ENCODE measurements at regions not wholly inside any gene's neighbourhood (a gene's known extent, or its start where the extent isn't known, plus 50 kb on each side); places are given as distances from the start of the nearest gene placed in this dataset.

DNA sequence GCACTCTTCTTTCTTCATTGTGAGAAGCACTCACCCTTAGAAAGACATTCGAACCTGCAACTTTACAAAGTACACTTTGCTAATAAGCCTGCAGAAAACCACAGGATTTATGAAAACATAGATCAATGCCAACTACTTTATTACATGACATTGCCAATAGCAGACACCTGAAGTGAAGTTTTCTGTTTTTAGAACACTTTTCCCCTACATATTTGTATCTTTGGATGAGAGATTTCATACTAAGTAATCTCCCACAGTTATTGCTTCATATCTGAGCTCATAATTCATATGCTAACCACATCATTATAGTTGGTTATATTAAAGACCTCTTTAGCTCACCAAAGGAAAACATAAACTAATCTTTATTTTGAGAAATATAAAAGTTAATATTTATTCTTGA lies 276.5 kb upstream of the CTSO start:
- no peak for TF ChIP-seq EP300 (IDR thresholded peaks at IDR 0.05; ENCODE audit: borderline replicate concordance)

DNA sequence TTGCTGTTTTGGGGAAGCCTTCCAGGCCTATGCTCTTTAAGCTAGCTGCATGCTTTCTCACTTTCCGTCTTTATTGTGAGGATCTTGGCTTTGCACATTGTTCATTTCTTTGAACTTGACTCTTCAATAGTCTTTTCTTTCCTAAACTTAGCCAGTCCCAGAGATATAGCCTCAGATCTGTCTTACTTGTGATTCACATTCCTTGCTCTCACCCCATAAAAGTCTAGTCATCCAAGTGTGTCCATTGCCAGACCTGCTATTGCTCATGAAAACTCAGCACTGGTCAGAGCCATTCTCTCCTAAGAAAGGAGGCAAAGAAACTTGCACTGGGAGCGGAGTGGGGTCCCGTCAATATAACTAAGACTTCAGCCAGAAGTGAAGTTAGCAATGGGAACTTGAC lies 275.0 kb upstream of the CTSO start:
- no peak for TF ChIP-seq REST (IDR thresholded peaks at IDR 0.05; ENCODE audit: low read depth)
- TF ChIP-seq MAX (IDR thresholded peaks at IDR 0.05): no peak
- TF ChIP-seq CREB1 (IDR thresholded peaks at IDR 0.05; ENCODE audit: low read depth): no peak
- no peak for TF ChIP-seq CEBPB (IDR thresholded peaks at IDR 0.05)
- TF ChIP-seq TCF12 (IDR thresholded peaks at IDR 0.05; ENCODE audit: low read depth): no peak
- TF ChIP-seq TAF1 (IDR thresholded peaks at IDR 0.05; ENCODE audit: low read depth): no peak
- no peak for TF ChIP-seq EP300 (IDR thresholded peaks at IDR 0.05; ENCODE audit: borderline replicate concordance)
- TF ChIP-seq TEAD4 (IDR thresholded peaks at IDR 0.05): no peak
- TF ChIP-seq YY1 (IDR thresholded peaks at IDR 0.05; ENCODE audit: low read depth): no peak
- TF ChIP-seq RAD21 (IDR thresholded peaks at IDR 0.05; ENCODE audit: low read depth): no peak
- TF ChIP-seq EGR1 (IDR thresholded peaks at IDR 0.05): no peak
- no peak for TF ChIP-seq FOXM1 (IDR thresholded peaks at IDR 0.05; ENCODE audit: borderline replicate concordance, low read depth)
- no peak for TF ChIP-seq NFIC (IDR thresholded peaks at IDR 0.05)
- no peak for TF ChIP-seq USF1 (IDR thresholded peaks at IDR 0.05)
- no peak for TF ChIP-seq ZBTB7A (IDR thresholded peaks at IDR 0.05; ENCODE audit: low read depth)

DNA sequence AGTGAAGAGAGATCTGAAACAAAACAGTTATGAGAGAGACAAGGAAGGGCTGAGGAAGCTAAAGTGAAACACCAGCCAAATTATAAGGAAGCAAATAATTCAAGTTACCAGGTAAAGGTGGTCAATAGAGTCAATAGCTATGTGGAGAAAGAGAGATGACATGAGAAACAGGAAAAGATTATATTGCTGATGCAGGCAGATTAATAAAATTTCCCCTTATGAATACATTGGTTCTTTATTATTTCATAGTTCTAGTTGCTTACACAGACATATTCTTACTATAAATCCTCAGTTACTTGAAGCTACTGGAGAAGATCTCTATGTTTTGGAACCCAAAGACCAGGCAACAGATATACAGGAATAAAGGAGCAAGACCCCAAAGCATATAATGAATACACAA lies 273.7 kb upstream of the CTSO start:
- TF ChIP-seq TEAD4 (IDR thresholded peaks at IDR 0.05): no peak
- TF ChIP-seq CEBPB (IDR thresholded peaks at IDR 0.05): no peak
- TF ChIP-seq TCF12 (IDR thresholded peaks at IDR 0.05; ENCODE audit: low read depth): no peak
- no peak for TF ChIP-seq RAD21 (IDR thresholded peaks at IDR 0.05; ENCODE audit: low read depth)
- no peak for TF ChIP-seq CREB1 (IDR thresholded peaks at IDR 0.05; ENCODE audit: low read depth)

- TF ChIP-seq EP300 (IDR thresholded peaks at IDR 0.05; ENCODE audit: borderline replicate concordance) (no peak), RAD21 (IDR thresholded peaks at IDR 0.05; ENCODE audit: low read depth) (no peak), USF1 (IDR thresholded peaks at IDR 0.05) (no peak), EGR1 (IDR thresholded peaks at IDR 0.05) (no peak), TEAD4 (IDR thresholded peaks at IDR 0.05) (no peak), TCF12 (IDR thresholded peaks at IDR 0.05; ENCODE audit: low read depth) (no peak), FOXM1 (IDR thresholded peaks at IDR 0.05; ENCODE audit: borderline replicate concordance, low read depth) (no peak), REST (IDR thresholded peaks at IDR 0.05; ENCODE audit: low read depth) (no peak), MAX (IDR thresholded peaks at IDR 0.05) (no peak), ZBTB7A (IDR thresholded peaks at IDR 0.05; ENCODE audit: low read depth) (no peak), YY1 (IDR thresholded peaks at IDR 0.05; ENCODE audit: low read depth) (no peak), TAF1 (IDR thresholded peaks at IDR 0.05; ENCODE audit: low read depth) (no peak), CREB1 (IDR thresholded peaks at IDR 0.05; ENCODE audit: low read depth) (no peak), NFIC (IDR thresholded peaks at IDR 0.05) (no peak), CEBPB (IDR thresholded peaks at IDR 0.05) (no peak)
Observed at GRCh38 chr4:156223985-156224384, 270.3 kb upstream of the CTSO start.

DNA sequence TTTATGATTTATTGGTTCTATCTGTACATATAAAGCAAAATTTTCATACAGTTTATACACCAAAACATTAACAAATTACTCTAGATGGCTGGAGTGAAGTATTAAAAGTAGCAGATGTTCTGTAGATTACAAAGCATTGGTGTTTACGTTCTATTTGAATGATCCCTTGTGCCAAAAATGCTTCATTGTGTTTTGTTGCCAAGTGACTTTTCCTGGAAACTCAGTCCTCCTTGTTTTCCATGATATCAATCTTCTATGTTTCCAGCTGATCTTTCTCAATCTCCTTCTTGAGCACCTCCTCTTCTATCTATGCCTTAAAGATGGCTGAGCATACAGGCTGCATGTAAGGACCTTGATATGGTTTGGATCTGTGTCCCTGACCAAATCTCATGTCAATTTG lies 263.6 kb upstream of the CTSO start:
- no peak for TF ChIP-seq CEBPB (IDR thresholded peaks at IDR 0.05)
- no peak for TF ChIP-seq NFIC (IDR thresholded peaks at IDR 0.05)
- TF ChIP-seq EP300 (IDR thresholded peaks at IDR 0.05; ENCODE audit: borderline replicate concordance): no peak
- no peak for TF ChIP-seq ZBTB7A (IDR thresholded peaks at IDR 0.05; ENCODE audit: low read depth)
- TF ChIP-seq FOXM1 (IDR thresholded peaks at IDR 0.05; ENCODE audit: borderline replicate concordance, low read depth): no peak

DNA sequence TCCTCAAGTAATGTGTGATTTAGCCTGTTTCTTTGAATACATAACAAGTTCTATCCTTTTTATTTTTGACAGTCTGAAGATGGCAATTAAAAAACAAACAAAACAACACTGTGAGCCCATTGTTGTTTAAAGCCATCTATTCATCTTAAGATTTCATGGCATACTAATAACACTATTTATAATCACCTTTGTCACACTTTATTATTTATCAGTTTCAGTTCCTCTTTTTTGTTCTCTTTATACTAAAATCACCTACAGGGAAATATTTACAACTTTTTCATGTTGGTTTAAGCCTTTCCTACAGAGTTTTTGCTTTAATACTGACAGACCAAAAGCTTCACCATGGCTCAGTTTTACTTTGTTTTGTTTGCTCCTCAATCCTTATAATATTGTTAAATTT lies 247.4 kb upstream of the CTSO start:
- TF ChIP-seq NFIC (IDR thresholded peaks at IDR 0.05) (no peak), TEAD4 (IDR thresholded peaks at IDR 0.05) (no peak), MAX (IDR thresholded peaks at IDR 0.05) (no peak), TCF12 (IDR thresholded peaks at IDR 0.05; ENCODE audit: low read depth) (no peak), TAF1 (IDR thresholded peaks at IDR 0.05; ENCODE audit: low read depth) (no peak), EGR1 (IDR thresholded peaks at IDR 0.05) (no peak)

All from Ishikawa (cell line).